ENCODE measurements at regions not wholly inside any gene's neighbourhood (a gene's known extent, or its start where the extent isn't known, plus 50 kb on each side); places are given as distances from the start of the nearest gene placed in this dataset.

- intact Hi-C loops (cut with micrococcal nuclease): no loop called here
- no peaks in the 10 kb centered on the region for H3K4me1 ChIP-seq (ENCODE audit: insufficient read depth, low read length)
- ChIA-PET POLR2A (ENCODE audit: unreplicated experiment) (interaction anchor here (0.7 kb wide), 1 partner anchor 147 kb away, joined by 3 read pairs; no protein-coding TSS in a partner anchor), CTCF (no interaction called here)
- H4K20me1 ChIP-seq (ENCODE audit: low read length): no peaks in the 10 kb centered on the region
- no peaks in the 10 kb centered on the region for H3K9me2 ChIP-seq (replicated peaks; ENCODE audit: low read length)
- no peak overlapping the region for H3K9ac ChIP-seq (ENCODE audit: low read length)
- no peak overlapping the region for H3K4me3 ChIP-seq (ENCODE audit: low read length)
- no peaks in the 10 kb centered on the region for H3K36me3 ChIP-seq (ENCODE audit: low read depth, low read length)
- H3K27me3 ChIP-seq (ENCODE audit: low read length): peaks cover 83% of the 10 kb centered on the region
- no TSS peak for BruUV-seq (replicated peaks)
- DNase-seq (no peak), ATAC-seq (no peak)
- H3K9me3 ChIP-seq (ENCODE audit: low read length): no peaks in the 10 kb centered on the region
- H3F3A ChIP-seq (ENCODE audit: low read length, unreplicated experiment): no peaks in the 10 kb centered on the region
- no peak for TF ChIP-seq CTCF (conservative IDR thresholded peaks at IDR 0.05; ENCODE audit: low read depth, low read length)
- no peak for TF ChIP-seq EZH2 (IDR thresholded peaks at IDR 0.05; ENCODE audit: low read length, unreplicated experiment)
- TF ChIP-seq EZH2phosphoT487 (IDR thresholded peaks at IDR 0.05; ENCODE audit: borderline replicate concordance, low read length): no peak
- no peak overlapping the region for H3K4me2 ChIP-seq (ENCODE audit: low read length)
- no peaks in the 10 kb centered on the region for H3K79me2 ChIP-seq (ENCODE audit: low read length)
- H3K27ac ChIP-seq (ENCODE audit: low read length): no peak overlapping the region
- H2AFZ ChIP-seq (ENCODE audit: low read length): no peak overlapping the region
These were observed 145.5 kb upstream of the FOXF1 start for GRCh38 chr16:86364653-86365380.

GRCh38 chr16:86365513-86366273 lies 144.6 kb upstream of the FOXF1 start:
- DNase-seq: no peak

More at GRCh38 chr16:86365513-86366273, 144.6 kb upstream of the FOXF1 start:
- Histone ChIP-seq H3K36me3 (ENCODE audit: low read depth, low read length) (no peaks in the 10 kb centered on the region), H2AFZ (ENCODE audit: low read length) (no peak overlapping the region), H3K9me3 (ENCODE audit: low read length) (no peaks in the 10 kb centered on the region), H3K79me2 (ENCODE audit: low read length) (no peaks in the 10 kb centered on the region), H3K4me3 (ENCODE audit: low read length) (no peak overlapping the region), H3K9ac (ENCODE audit: low read length) (no peak overlapping the region), H4K20me1 (ENCODE audit: low read length) (no peaks in the 10 kb centered on the region), H3K9me2 (replicated peaks; ENCODE audit: low read length) (no peaks in the 10 kb centered on the region), H3K4me1 (ENCODE audit: insufficient read depth, low read length) (no peaks in the 10 kb centered on the region), H3K4me2 (ENCODE audit: low read length) (no peak overlapping the region), H3F3A (ENCODE audit: low read length, unreplicated experiment) (no peaks in the 10 kb centered on the region), H3K27ac (ENCODE audit: low read length) (no peak overlapping the region), H3K27me3 (ENCODE audit: low read length) (peaks cover 85% of the 10 kb centered on the region)
- ATAC-seq: no peak
- TF ChIP-seq CTCF (conservative IDR thresholded peaks at IDR 0.05; ENCODE audit: low read depth, low read length) (no peak), EZH2 (IDR thresholded peaks at IDR 0.05; ENCODE audit: low read length, unreplicated experiment) (no peak), EZH2phosphoT487 (IDR thresholded peaks at IDR 0.05; ENCODE audit: borderline replicate concordance, low read length) (no peak)
- intact Hi-C loops (cut with micrococcal nuclease): no loop called here
- CTCF ChIA-PET: no interaction called here
- POLR2A ChIA-PET (ENCODE audit: unreplicated experiment): no interaction called here
- BruUV-seq (replicated peaks): no TSS peak

Data from PC-3 (cell line).